ENCODE measurements at regions not wholly inside any gene's neighbourhood (a gene's known extent, or its start where the extent isn't known, plus 50 kb on each side); places are given as distances from the start of the nearest gene placed in this dataset.

- no peaks in the 10 kb centered on the region for H3K36me3 ChIP-seq (ENCODE audit: control insufficient read depth, insufficient read depth, low read length)
- POLR2A ChIA-PET, result no interaction called here
- H3K27me3 ChIP-seq (ENCODE audit: control insufficient read depth, insufficient read depth, low read length), result peaks cover 1% of the 10 kb centered on the region; the same call in 1 of the 2 replicates
- no peak for TF ChIP-seq CTCF (IDR thresholded peaks at IDR 0.05; ENCODE audit: insufficient read depth, low read depth, low read length)
- no peak overlapping the region for H3K4me3 ChIP-seq (ENCODE audit: low read depth, low read length)
- CTCF ChIA-PET, result no interaction called here
- DNase-seq (ENCODE audit: low read depth), result no peak
Measured at GRCh38 chr4:3825530-3825929, 59.3 kb downstream of the ADRA2C start.

DNA sequence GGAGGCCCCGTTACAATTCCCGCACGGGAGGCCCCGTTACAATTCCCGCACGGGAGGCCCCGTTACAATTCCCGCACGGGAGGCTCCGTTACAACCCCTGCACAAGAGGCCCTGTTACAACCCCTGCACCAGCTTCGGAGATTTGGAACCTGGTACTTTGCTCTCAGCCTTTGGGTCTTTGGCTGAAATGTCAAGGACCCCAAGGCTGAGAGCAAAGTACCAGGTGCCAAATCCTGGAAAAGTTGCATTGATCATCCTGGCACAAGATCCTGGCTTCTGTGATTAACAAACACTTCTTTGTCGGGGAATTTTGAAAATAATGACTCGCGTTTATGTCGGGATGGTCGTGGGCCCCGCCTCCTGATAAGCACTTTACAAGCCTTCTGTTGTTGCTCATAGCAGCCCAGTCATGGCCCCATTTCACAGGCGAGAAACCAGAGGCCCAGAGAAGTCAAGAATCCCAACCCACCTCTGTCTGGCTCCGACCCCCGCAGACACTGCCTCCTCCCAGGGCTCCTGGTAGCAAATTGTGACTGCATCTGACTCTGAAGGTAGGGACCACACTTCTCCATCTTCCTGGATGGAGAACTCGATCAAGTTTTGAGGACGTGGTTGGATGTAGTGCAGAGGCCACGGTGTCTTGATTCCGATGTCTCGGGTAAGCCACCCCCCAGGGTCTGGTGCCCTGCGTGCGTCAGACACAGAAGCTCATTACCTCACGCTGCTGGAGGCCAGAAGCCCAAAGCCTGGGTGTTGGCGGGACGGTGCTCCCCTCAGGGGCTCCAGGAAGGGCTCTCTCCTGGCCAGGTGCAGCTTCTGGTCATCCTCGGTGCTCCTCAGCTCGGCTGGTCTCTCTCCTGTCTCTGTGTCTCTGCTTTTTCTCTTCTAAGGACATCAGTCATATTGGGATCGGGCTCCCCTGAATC lies 60.3 kb downstream of the ADRA2C start:
- CTCF ChIA-PET, result no interaction called here
- no peak for DNase-seq (ENCODE audit: low read depth)
- Histone ChIP-seq H3K36me3 (ENCODE audit: control insufficient read depth, insufficient read depth, low read length) (no peaks in the 10 kb centered on the region), H3K27me3 (ENCODE audit: control insufficient read depth, insufficient read depth, low read length) (peaks cover 1% of the 10 kb centered on the region; the same call in 1 of the 2 replicates), H3K4me3 (ENCODE audit: low read depth, low read length) (no peak overlapping the region)
- POLR2A ChIA-PET, result no interaction called here
- no peak for TF ChIP-seq CTCF (IDR thresholded peaks at IDR 0.05; ENCODE audit: insufficient read depth, low read depth, low read length)

DNA sequence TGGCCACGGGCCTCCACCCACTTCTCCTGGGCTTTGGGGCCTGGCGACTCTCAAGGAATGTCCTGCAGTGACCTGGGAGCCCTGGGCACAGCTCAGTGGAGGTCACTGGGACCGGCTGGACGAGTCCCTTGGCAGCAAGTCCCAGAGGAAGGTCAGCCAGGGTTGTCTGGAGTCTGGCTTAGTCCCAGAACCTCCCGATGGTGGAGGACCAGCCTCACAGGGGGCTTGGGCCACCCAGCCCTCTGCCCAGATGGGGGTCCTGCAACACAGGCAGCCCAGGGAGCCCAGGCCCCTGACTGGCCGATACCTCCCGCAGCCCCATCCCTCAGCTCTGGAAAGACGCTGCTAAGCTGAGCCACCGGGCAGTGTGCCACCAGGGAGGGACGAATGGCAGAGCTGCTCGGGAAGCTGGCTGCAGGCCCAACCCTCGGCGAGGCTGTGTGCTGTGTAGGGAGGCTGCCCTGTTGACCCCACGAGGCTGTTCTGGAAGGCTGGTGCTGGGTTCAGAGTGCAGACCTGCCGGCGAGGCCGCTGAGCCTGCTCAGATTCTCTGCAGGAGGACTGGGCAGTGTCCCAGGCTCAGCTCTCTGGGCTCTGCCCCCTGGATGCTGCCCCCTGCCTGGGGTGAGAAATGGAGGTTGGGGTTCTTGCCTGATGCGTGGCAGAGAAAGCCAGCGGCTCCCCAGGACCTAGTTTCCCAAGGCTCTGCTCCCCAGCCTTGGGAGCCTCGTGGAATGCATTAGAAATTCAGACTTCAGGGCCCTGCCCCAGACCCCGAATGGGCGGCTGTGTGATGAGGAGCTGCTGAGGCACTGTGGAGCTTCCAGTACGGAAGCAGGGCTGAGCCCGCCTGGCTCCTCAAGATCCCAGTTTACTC lies 61.7 kb downstream of the ADRA2C start:
- ChIA-PET CTCF (no interaction called here), POLR2A (no interaction called here)
- DNase-seq (ENCODE audit: low read depth), result no peak
- TF ChIP-seq CTCF (IDR thresholded peaks at IDR 0.05; ENCODE audit: insufficient read depth, low read depth, low read length), result no peak
- Histone ChIP-seq H3K27me3 (ENCODE audit: control insufficient read depth, insufficient read depth, low read length) (peaks cover 1% of the 10 kb centered on the region; the same call in 1 of the 2 replicates), H3K36me3 (ENCODE audit: control insufficient read depth, insufficient read depth, low read length) (no peaks in the 10 kb centered on the region), H3K4me3 (ENCODE audit: low read depth, low read length) (no peak overlapping the region)

DNA sequence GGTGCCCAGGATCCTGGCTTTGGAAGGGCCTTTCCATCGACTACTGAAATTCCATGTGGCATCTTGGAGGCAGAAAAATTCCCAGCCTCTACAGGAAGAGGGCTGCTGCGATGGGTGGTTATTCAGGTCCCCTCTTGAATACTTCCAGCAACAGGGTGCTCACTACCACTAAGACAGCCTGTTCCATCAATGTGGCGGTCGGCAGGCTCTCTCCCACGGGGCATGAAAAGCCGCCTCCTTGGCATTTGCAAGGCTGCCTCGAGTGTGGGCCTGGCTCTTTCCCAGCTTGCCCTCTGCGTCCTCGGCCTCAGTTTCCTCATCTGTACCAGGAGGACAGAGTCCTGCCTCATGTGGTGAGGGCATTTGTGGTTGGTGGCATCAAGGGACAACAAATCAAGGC lies 62.4 kb downstream of the ADRA2C start:
- Histone ChIP-seq H3K27me3 (ENCODE audit: control insufficient read depth, insufficient read depth, low read length) (peaks cover 1% of the 10 kb centered on the region; the same call in 1 of the 2 replicates), H3K4me3 (ENCODE audit: low read depth, low read length) (no peak overlapping the region), H3K36me3 (ENCODE audit: control insufficient read depth, insufficient read depth, low read length) (no peaks in the 10 kb centered on the region)
- DNase-seq (ENCODE audit: low read depth), result no peak
- TF ChIP-seq CTCF (IDR thresholded peaks at IDR 0.05; ENCODE audit: insufficient read depth, low read depth, low read length), result no peak
- ChIA-PET CTCF (no interaction called here), POLR2A (no interaction called here)
